ENCODE measurements at regions not wholly inside any gene's neighbourhood (a gene's known extent, or its start where the extent isn't known, plus 50 kb on each side); places are given as distances from the start of the nearest gene placed in this dataset.

DNA sequence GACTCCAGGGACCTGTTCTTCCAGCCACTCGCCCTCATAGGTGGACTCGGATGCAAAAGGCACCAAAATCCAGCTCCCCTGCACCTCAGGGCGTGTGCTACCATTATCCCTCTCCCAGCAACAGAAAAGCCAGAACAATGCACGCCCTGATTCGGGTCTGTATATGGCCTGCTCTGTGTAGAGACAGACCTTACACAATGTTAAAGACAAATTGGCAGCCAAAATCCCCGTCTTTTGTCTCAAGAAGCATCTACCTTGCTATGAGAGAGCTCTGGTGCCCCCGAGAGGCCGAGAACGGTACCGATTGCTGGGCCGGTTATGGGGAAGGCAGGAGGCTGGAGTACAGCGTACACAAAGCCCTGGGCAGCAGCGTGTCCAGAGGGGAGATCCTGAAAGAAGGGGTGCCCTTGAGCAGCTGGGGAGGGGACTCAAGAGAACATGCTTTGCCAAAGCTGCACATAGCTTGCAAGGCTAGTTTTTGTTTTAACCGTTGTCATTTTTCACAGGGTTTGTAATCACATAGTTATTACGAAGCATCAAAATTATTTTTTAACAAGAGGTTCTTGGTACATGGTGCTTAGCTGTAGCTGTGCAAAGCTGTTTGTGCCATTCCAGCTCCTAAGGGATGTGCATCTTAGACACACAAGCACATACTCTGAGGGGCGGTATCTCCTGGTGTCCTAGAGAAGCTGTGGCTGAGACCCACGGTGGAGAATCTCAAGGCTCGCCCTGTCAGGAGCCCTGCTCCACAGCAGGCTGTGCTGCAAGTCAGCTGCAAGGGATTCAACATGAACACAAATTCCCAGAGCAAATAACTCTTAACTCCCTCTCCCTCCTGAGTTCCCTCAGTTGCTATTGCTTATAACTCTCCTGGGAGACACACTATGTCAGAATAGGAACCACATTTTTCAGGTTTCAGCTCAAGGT lies 461.5 kb upstream of the PPP2R3A start:
- Histone ChIP-seq H3K4me1 (ENCODE audit: insufficient read depth, poor library complexity, severe bottlenecking) (no peaks in the 10 kb centered on the region), H3K27me3 (ENCODE audit: insufficient read depth, poor library complexity, severe bottlenecking) (peaks cover 7% of the 10 kb centered on the region), H3K9me3 (ENCODE audit: severe bottlenecking) (no peaks in the 10 kb centered on the region), H3K4me3 (ENCODE audit: severe bottlenecking) (no peak overlapping the region), H3K27ac (ENCODE audit: poor library complexity, severe bottlenecking) (no peak overlapping the region), H3K36me3 (ENCODE audit: low read depth) (no peaks in the 10 kb centered on the region)
- ATAC-seq (ENCODE audit: low read depth) (peak; percentile 90), DNase-seq (ENCODE audit: low spot score) (no peak)
- TF ChIP-seq CTCF (IDR thresholded peaks at IDR 0.05; ENCODE audit: poor library complexity, severe bottlenecking): peak; percentile 75

DNA sequence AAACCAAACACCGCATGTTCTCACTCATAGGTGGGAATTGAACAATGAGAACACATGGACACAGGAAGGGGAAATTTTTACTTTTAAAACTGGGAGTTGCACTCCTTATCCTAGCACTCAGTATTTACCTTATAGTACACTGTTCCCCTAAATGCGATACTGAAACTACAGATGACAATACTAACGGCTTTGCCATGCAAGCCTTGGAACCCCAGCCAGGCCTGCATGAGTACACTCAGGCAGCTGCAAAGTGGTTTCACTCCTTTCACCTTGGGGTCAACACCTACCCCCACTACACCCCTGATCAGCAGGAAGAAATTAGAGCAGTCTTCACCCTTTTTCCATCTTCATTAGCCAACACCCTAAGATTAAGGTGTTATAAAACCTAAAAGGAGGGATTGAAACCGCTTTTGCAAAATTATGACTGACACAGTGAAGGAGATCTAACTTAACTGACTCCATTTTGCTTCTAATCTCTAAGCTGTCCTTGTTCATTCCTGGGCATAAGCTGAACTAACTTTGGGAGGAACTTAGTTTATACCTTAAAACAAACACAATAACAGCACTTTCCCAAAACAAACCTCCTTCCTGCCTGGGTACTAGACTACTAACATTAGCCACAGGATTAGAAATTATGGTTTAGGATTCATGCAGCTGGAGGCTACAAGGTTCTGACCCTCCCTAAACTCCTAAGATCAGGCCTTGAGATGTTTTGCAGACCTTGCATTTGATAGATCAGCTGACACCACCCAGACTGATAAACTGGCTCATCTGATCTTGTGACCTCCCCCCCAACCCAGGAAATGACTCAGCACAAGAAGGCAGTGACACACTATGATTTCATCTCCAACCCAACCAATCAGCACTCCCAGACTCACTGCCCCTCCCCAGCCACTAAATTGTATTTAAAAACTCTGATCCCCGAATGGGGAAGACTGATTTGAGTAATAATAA lies 452.1 kb upstream of the PPP2R3A start:
- Histone ChIP-seq H3K9me3 (ENCODE audit: severe bottlenecking) (peaks cover 2% of the 10 kb centered on the region), H3K36me3 (ENCODE audit: low read depth) (no peaks in the 10 kb centered on the region), H3K27ac (ENCODE audit: poor library complexity, severe bottlenecking) (peak overlapping the region; percentile 30), H3K4me1 (ENCODE audit: insufficient read depth, poor library complexity, severe bottlenecking) (peaks cover 5% of the 10 kb centered on the region), H3K27me3 (ENCODE audit: insufficient read depth, poor library complexity, severe bottlenecking) (no peaks in the 10 kb centered on the region), H3K4me3 (ENCODE audit: severe bottlenecking) (no peak overlapping the region)
- DNase-seq (ENCODE audit: low spot score): no peak
- ATAC-seq (ENCODE audit: low read depth): peak; percentile 74
- TF ChIP-seq CTCF (IDR thresholded peaks at IDR 0.05; ENCODE audit: poor library complexity, severe bottlenecking): no peak

DNA sequence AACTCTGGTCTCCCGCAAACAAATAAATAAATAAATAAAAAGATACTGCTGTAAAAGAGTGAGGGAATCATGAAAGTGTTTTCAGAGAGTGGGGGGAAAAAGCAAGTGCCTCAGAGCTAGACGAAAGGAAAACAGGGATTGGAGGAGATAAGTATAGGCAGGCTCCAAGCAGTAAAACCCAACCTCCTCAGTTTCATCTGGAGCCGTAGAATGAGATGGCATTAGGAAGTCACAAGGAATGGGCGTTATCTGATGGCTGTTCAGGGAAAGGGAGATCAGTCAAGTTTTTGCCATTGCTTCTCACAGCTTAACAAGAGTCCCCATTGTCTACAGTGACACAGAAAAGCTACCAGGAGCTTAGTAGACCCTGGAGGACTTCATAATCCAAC lies 451.5 kb upstream of the PPP2R3A start:
- DNase-seq (ENCODE audit: low spot score): no peak
- Histone ChIP-seq H3K9me3 (ENCODE audit: severe bottlenecking) (peaks cover 2% of the 10 kb centered on the region), H3K4me3 (ENCODE audit: severe bottlenecking) (no peak overlapping the region), H3K27me3 (ENCODE audit: insufficient read depth, poor library complexity, severe bottlenecking) (no peaks in the 10 kb centered on the region), H3K4me1 (ENCODE audit: insufficient read depth, poor library complexity, severe bottlenecking) (peaks cover 5% of the 10 kb centered on the region), H3K27ac (ENCODE audit: poor library complexity, severe bottlenecking) (peak overlapping the region; percentile 30), H3K36me3 (ENCODE audit: low read depth) (no peaks in the 10 kb centered on the region)
- no peak for ATAC-seq (ENCODE audit: low read depth)
- no peak for TF ChIP-seq CTCF (IDR thresholded peaks at IDR 0.05; ENCODE audit: poor library complexity, severe bottlenecking)

DNA sequence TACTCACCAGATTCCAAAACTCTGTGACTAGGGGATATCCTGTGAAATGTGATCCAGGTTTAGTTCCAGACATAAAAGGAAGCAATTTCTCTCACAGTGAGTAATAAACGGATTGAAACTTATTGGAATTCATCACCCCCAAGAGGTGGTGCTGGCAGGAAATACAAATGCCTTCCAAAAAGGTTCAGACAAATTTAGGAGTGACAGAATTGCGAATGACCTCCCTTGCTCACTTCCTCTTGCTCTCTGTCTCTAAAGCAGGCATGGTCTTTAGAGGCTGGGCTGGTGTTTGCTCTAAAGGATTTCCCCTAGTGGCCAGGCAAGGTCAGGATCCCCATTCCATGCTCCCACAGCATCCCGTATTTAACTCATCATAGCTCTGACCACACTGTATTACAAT lies 449.4 kb upstream of the PPP2R3A start:
- Histone ChIP-seq H3K4me1 (ENCODE audit: insufficient read depth, poor library complexity, severe bottlenecking) (peaks cover 5% of the 10 kb centered on the region), H3K9me3 (ENCODE audit: severe bottlenecking) (no peaks in the 10 kb centered on the region), H3K4me3 (ENCODE audit: severe bottlenecking) (no peak overlapping the region), H3K36me3 (ENCODE audit: low read depth) (no peaks in the 10 kb centered on the region), H3K27ac (ENCODE audit: poor library complexity, severe bottlenecking) (peak overlapping the region; percentile 17), H3K27me3 (ENCODE audit: insufficient read depth, poor library complexity, severe bottlenecking) (peaks cover 8% of the 10 kb centered on the region)
- TF ChIP-seq CTCF (IDR thresholded peaks at IDR 0.05; ENCODE audit: poor library complexity, severe bottlenecking): peak; percentile 19
- DNase-seq (ENCODE audit: low spot score) (no peak), ATAC-seq (ENCODE audit: low read depth) (peak; percentile 61)

Data from RWPE2 (cell line).